ENCODE measurements at regions not wholly inside any gene's neighbourhood (a gene's known extent, or its start where the extent isn't known, plus 50 kb on each side); places are given as distances from the start of the nearest gene placed in this dataset.
"Not testable (repeated sequence)": the region's sequence is repeated elsewhere in the genome, so short reads cannot be mapped to it uniquely, and the experiment has no call there.

GRCh38 chr2:236824836-236825235, 255.2 kb downstream of the ACKR3 start:
- no peak overlapping the region for H3K4me3 ChIP-seq (ENCODE audit: low read length)
- H3K4me1 ChIP-seq (ENCODE audit: control insufficient read depth, insufficient read depth, low read length) = peaks cover 16% of the 10 kb centered on the region
- no peaks in the 10 kb centered on the region for H3K36me3 ChIP-seq (ENCODE audit: control insufficient read depth, insufficient read depth, low read length)
- H3K27me3 ChIP-seq (ENCODE audit: control insufficient read depth, insufficient read depth, low read length) = peaks cover 5% of the 10 kb centered on the region
- H3K9me3 ChIP-seq (ENCODE audit: control insufficient read depth, low read length) = no peaks in the 10 kb centered on the region
- H3K9ac ChIP-seq (ENCODE audit: low read length) = no peak overlapping the region

- no peak overlapping the region for H3K4me3 ChIP-seq (ENCODE audit: low read length)
- H3K9me3 ChIP-seq (ENCODE audit: control insufficient read depth, low read length) = no peaks in the 10 kb centered on the region
- peaks cover 4% of the 10 kb centered on the region for H3K27me3 ChIP-seq (ENCODE audit: control insufficient read depth, insufficient read depth, low read length)
- H3K4me1 ChIP-seq (ENCODE audit: control insufficient read depth, insufficient read depth, low read length) = peaks cover 16% of the 10 kb centered on the region
- H3K9ac ChIP-seq (ENCODE audit: low read length) = no peak overlapping the region
- no peaks in the 10 kb centered on the region for H3K36me3 ChIP-seq (ENCODE audit: control insufficient read depth, insufficient read depth, low read length)
These were observed 256.4 kb downstream of the ACKR3 start for GRCh38 chr2:236825989-236826510.

GRCh38 chr2:236826606-236827156, 257.1 kb downstream of the ACKR3 start:
- Histone ChIP-seq H3K9me3 (ENCODE audit: control insufficient read depth, low read length) (no peaks in the 10 kb centered on the region), H3K4me1 (ENCODE audit: control insufficient read depth, insufficient read depth, low read length) (peaks cover 16% of the 10 kb centered on the region), H3K4me3 (ENCODE audit: low read length) (no peak overlapping the region), H3K27me3 (ENCODE audit: control insufficient read depth, insufficient read depth, low read length) (no peaks in the 10 kb centered on the region), H3K36me3 (ENCODE audit: control insufficient read depth, insufficient read depth, low read length) (no peaks in the 10 kb centered on the region), H3K9ac (ENCODE audit: low read length) (no peak overlapping the region)

GRCh38 chr2:236827997-236828396, 257.7 kb upstream of the COPS8 start:
- Histone ChIP-seq H3K27me3 (ENCODE audit: control insufficient read depth, insufficient read depth, low read length) (peaks cover 4% of the 10 kb centered on the region), H3K4me1 (ENCODE audit: control insufficient read depth, insufficient read depth, low read length) (peaks cover 16% of the 10 kb centered on the region), H3K36me3 (ENCODE audit: control insufficient read depth, insufficient read depth, low read length) (no peaks in the 10 kb centered on the region), H3K4me3 (ENCODE audit: low read length) (no peak overlapping the region), H3K9ac (ENCODE audit: low read length) (no peak overlapping the region), H3K9me3 (ENCODE audit: control insufficient read depth, low read length) (no peaks in the 10 kb centered on the region)

GRCh38 chr2:236828820-236829219, 256.9 kb upstream of the COPS8 start:
- H3K4me3 ChIP-seq (ENCODE audit: low read length) = no peak overlapping the region
- no peak overlapping the region for H3K9ac ChIP-seq (ENCODE audit: low read length)
- no peaks in the 10 kb centered on the region for H3K36me3 ChIP-seq (ENCODE audit: control insufficient read depth, insufficient read depth, low read length)
- H3K27me3 ChIP-seq (ENCODE audit: control insufficient read depth, insufficient read depth, low read length) = peaks cover 4% of the 10 kb centered on the region
- no peaks in the 10 kb centered on the region for H3K9me3 ChIP-seq (ENCODE audit: control insufficient read depth, low read length)
- peaks cover 16% of the 10 kb centered on the region for H3K4me1 ChIP-seq (ENCODE audit: control insufficient read depth, insufficient read depth, low read length)

- Histone ChIP-seq H3K27me3 (ENCODE audit: control insufficient read depth, insufficient read depth, low read length) (peaks cover 4% of the 10 kb centered on the region), H3K9ac (ENCODE audit: low read length) (no peak overlapping the region), H3K4me3 (ENCODE audit: low read length) (no peak overlapping the region), H3K36me3 (ENCODE audit: control insufficient read depth, insufficient read depth, low read length) (no peaks in the 10 kb centered on the region), H3K4me1 (ENCODE audit: control insufficient read depth, insufficient read depth, low read length) (peaks cover 4% of the 10 kb centered on the region), H3K9me3 (ENCODE audit: control insufficient read depth, low read length) (no peaks in the 10 kb centered on the region)
These were observed 254.8 kb upstream of the COPS8 start for GRCh38 chr2:236830926-236831325.

GRCh38 chr2:236831698-236832097, 254.0 kb upstream of the COPS8 start:
- H3K9ac ChIP-seq (ENCODE audit: low read length) = no peak overlapping the region
- H3K4me1 ChIP-seq (ENCODE audit: control insufficient read depth, insufficient read depth, low read length) = peaks cover 4% of the 10 kb centered on the region
- H3K9me3 ChIP-seq (ENCODE audit: control insufficient read depth, low read length) = no peaks in the 10 kb centered on the region
- H3K27me3 ChIP-seq (ENCODE audit: control insufficient read depth, insufficient read depth, low read length) = peaks cover 4% of the 10 kb centered on the region
- no peaks in the 10 kb centered on the region for H3K36me3 ChIP-seq (ENCODE audit: control insufficient read depth, insufficient read depth, low read length)
- H3K4me3 ChIP-seq (ENCODE audit: low read length) = no peak overlapping the region

GRCh38 chr2:236833501-236834073, 252.1 kb upstream of the COPS8 start:
- H3K9ac ChIP-seq (ENCODE audit: low read length) = no peak overlapping the region
- no peaks in the 10 kb centered on the region for H3K36me3 ChIP-seq (ENCODE audit: control insufficient read depth, insufficient read depth, low read length)
- no peak overlapping the region for H3K4me3 ChIP-seq (ENCODE audit: low read length)
- H3K9me3 ChIP-seq (ENCODE audit: control insufficient read depth, low read length) = no peaks in the 10 kb centered on the region
- H3K4me1 ChIP-seq (ENCODE audit: control insufficient read depth, insufficient read depth, low read length) = no peaks in the 10 kb centered on the region
- peaks cover 4% of the 10 kb centered on the region for H3K27me3 ChIP-seq (ENCODE audit: control insufficient read depth, insufficient read depth, low read length)

- no peaks in the 10 kb centered on the region for H3K9me3 ChIP-seq (ENCODE audit: control insufficient read depth, low read length)
- no peaks in the 10 kb centered on the region for H3K4me1 ChIP-seq (ENCODE audit: control insufficient read depth, insufficient read depth, low read length)
- no peak overlapping the region for H3K4me3 ChIP-seq (ENCODE audit: low read length)
- no peak overlapping the region for H3K9ac ChIP-seq (ENCODE audit: low read length)
- H3K27me3 ChIP-seq (ENCODE audit: control insufficient read depth, insufficient read depth, low read length) = peaks cover 4% of the 10 kb centered on the region
- no peaks in the 10 kb centered on the region for H3K36me3 ChIP-seq (ENCODE audit: control insufficient read depth, insufficient read depth, low read length)
These were observed 251.4 kb upstream of the COPS8 start for GRCh38 chr2:236834284-236834683.

- no peak overlapping the region for H3K9ac ChIP-seq (ENCODE audit: low read length)
- H3K27me3 ChIP-seq (ENCODE audit: control insufficient read depth, insufficient read depth, low read length) = peaks cover 4% of the 10 kb centered on the region
- no peak overlapping the region for H3K4me3 ChIP-seq (ENCODE audit: low read length)
- H3K9me3 ChIP-seq (ENCODE audit: control insufficient read depth, low read length) = no peaks in the 10 kb centered on the region
- H3K4me1 ChIP-seq (ENCODE audit: control insufficient read depth, insufficient read depth, low read length) = no peaks in the 10 kb centered on the region
- no peaks in the 10 kb centered on the region for H3K36me3 ChIP-seq (ENCODE audit: control insufficient read depth, insufficient read depth, low read length)
These were observed 250.2 kb upstream of the COPS8 start for GRCh38 chr2:236835307-236836024.

GRCh38 chr2:236836028-236836427, 249.7 kb upstream of the COPS8 start:
- not testable (repeated sequence) for H3K27me3 ChIP-seq (ENCODE audit: control insufficient read depth, insufficient read depth, low read length); H3K4me3 ChIP-seq (ENCODE audit: low read length); H3K4me1 ChIP-seq (ENCODE audit: control insufficient read depth, insufficient read depth, low read length); H3K36me3 ChIP-seq (ENCODE audit: control insufficient read depth, insufficient read depth, low read length); H3K9ac ChIP-seq (ENCODE audit: low read length); H3K9me3 ChIP-seq (ENCODE audit: control insufficient read depth, low read length)

GRCh38 chr2:236840215-236840614, 245.5 kb upstream of the COPS8 start:
- Histone ChIP-seq H3K9ac (ENCODE audit: low read length) (no peak overlapping the region), H3K4me1 (ENCODE audit: control insufficient read depth, insufficient read depth, low read length) (no peaks in the 10 kb centered on the region), H3K9me3 (ENCODE audit: control insufficient read depth, low read length) (no peaks in the 10 kb centered on the region), H3K27me3 (ENCODE audit: control insufficient read depth, insufficient read depth, low read length) (no peaks in the 10 kb centered on the region), H3K4me3 (ENCODE audit: low read length) (no peak overlapping the region), H3K36me3 (ENCODE audit: control insufficient read depth, insufficient read depth, low read length) (no peaks in the 10 kb centered on the region)

Data from mucosa of stomach (tissue), 1 donor.